CD4-positive, CD25-positive, alpha-beta regulatory T cell (primary cell): ENCODE measurements at regions not wholly inside any gene's neighbourhood (a gene's known extent, or its start where the extent isn't known, plus 50 kb on each side); places are given as distances from the start of the nearest gene placed in this dataset.

Experiments used
- ATAC-seq, 2 donors: fragments of 150-1000 bp; cut with Tn5 transposase; one replicate each; pipeline ENCODE4 v1.10.0; 2021; ENCODE audit warnings: low read depth in 2 of 2, moderate number of reproducible peaks in 2 of 2, moderate library complexity in 1 of 2
- DNase-seq, 3 donors: peaks; one replicate each; pipeline versions ENCODE4 v3.0.0 to v3.0.0-alpha.2; 2012 to 2022; ENCODE audit warnings: mixed read lengths in 1 of 3
- H3K27ac ChIP-seq: one replicate; pipeline ENCODE4 v1.7.0; 2013; ENCODE audit warnings: mild to moderate bottlenecking, low read length; ENCODE audit not compliant: insufficient read depth, poor library complexity, severe bottlenecking
- H3K27me3 ChIP-seq: one replicate; pipeline ENCODE4 v1.7.0; 2013; ENCODE audit warnings: low read length; ENCODE audit not compliant: control insufficient read depth, insufficient read depth
- H3K36me3 ChIP-seq: one replicate; pipeline ENCODE4 v1.7.0; 2013; ENCODE audit warnings: mild to moderate bottlenecking, low read length, moderate library complexity; ENCODE audit not compliant: control insufficient read depth, insufficient read depth
- H3K4me1 ChIP-seq: 2 replicates; pipeline ENCODE4 v1.7.0; 2013; ENCODE audit warnings: mild to moderate bottlenecking, low read length; ENCODE audit not compliant: insufficient read depth, control insufficient read depth, poor library complexity, severe bottlenecking
- H3K4me3 ChIP-seq: one replicate; pipeline ENCODE4 v1.7.0; 2013; ENCODE audit warnings: low read depth, mild to moderate bottlenecking, low read length, moderate library complexity
- H3K9me3 ChIP-seq, 2 experiments: 1 replicate in 1 of 2; 2 replicates in 1 of 2; pipeline ENCODE4 v1.7.0; 2013; ENCODE audit warnings: low read length in 2 of 2, mild to moderate bottlenecking in 1 of 2, moderate library complexity in 1 of 2; ENCODE audit not compliant: control insufficient read depth in 2 of 2
- H3K27ac Mint-ChIP-seq, 3 donors: one replicate each; pipeline ENCODE4 v1.8.0; 2020 to 2022; ENCODE audit warnings: mild to moderate bottlenecking in 3 of 3, mixed read lengths in 3 of 3, moderate library complexity in 2 of 3
- H3K27me3 Mint-ChIP-seq: one replicate; pipeline ENCODE4 v1.8.0; 2022; ENCODE audit warnings: mild to moderate bottlenecking, mixed read lengths
- H3K36me3 Mint-ChIP-seq: one replicate; pipeline ENCODE4 v1.8.0; 2020; ENCODE audit warnings: mixed read lengths
- H3K4me1 Mint-ChIP-seq, 4 donors: one replicate each; pipeline ENCODE4 v1.8.0; 2020 to 2022; ENCODE audit warnings: mixed read lengths in 4 of 4, mild to moderate bottlenecking in 1 of 4
- H3K4me3 Mint-ChIP-seq, 4 donors: one replicate each; pipeline ENCODE4 v1.8.0; 2020 to 2022; ENCODE audit warnings: mild to moderate bottlenecking in 4 of 4, mixed read lengths in 4 of 4, moderate library complexity in 3 of 4
- H3K9me3 Mint-ChIP-seq, 7 donors: one replicate each; pipeline ENCODE4 v1.8.0; 2020 to 2022; ENCODE audit warnings: mixed read lengths in 7 of 7, mild to moderate bottlenecking in 3 of 7, moderate library complexity in 2 of 7

DNA sequence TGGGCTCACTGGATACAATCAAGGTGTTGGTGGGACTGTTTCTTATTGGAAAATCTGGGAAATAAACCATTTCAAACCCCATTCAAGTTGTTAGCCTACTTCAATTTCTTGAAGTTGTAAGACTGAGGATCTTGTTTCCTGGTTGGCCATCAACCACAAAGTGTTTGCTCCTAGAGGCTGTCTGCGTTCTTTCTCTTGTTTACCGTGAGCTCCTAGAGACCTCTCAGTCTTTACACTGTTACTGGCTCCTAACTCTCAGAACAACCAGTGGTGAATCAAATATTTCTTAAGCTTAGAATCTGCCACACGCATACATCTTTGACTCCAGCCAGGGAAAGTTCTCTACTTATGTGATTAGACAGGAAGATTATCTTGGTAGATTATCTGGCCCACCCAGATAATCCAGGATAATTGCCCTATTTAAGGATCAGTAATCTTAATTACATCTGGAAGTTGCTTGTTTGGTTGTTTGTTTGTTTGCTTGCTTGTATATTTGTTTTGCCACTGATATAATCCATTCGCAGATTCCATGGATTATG, 798.7 kb downstream of the IPMK start:
- Histone ChIP-seq H3K9me3 (no peaks in the 10 kb centered on the region), H3K4me1 (no peaks in the 10 kb centered on the region), H3K4me3 (no peak overlapping the region), H3K27ac (no peak overlapping the region), H3K36me3 (no peaks in the 10 kb centered on the region), H3K27me3 (no peaks in the 10 kb centered on the region)
- Mint-ChIP-seq H3K9me3 (peaks cover 0 to 8% (median 1%) of the 10 kb centered on the region in 7 donors), H3K4me1 (no peaks in the 10 kb centered on the region), H3K27me3 (no peaks in the 10 kb centered on the region), H3K36me3 (no peaks in the 10 kb centered on the region), H3K4me3 (no peak overlapping the region), H3K27ac (no peak overlapping the region)
- DNase-seq = no peak
- ATAC-seq = no peak

DNA sequence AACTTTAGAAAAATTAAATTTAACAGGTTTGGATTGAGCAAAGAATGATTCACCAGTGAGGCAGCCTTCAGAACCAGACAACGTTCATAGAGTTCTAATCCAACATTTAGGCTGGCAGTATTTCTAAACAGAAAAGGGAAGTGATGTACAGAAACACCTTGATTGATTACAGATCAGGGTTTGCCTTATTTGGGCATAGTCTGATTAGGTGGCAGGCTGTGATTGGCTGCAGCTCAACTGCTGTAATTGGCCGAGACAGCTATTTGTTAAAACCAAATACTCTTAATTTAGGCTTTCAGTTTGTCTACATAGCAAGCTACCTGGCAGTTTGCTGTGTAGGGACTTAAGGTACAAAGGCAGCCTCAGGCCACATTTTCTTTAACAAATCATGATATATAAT, 802.5 kb downstream of the IPMK start:
- Mint-ChIP-seq H3K4me3 (no peak overlapping the region), H3K4me1 (no peaks in the 10 kb centered on the region), H3K36me3 (no peaks in the 10 kb centered on the region), H3K27me3 (no peaks in the 10 kb centered on the region), H3K27ac (no peak overlapping the region), H3K9me3 (peaks cover 0 to 8% (median 2%) of the 10 kb centered on the region in 7 donors)
- no peaks in the 10 kb centered on the region for H3K27me3 ChIP-seq
- DNase-seq (no peak), ATAC-seq (no peak)
- H3K4me1 ChIP-seq = no peaks in the 10 kb centered on the region
- H3K9me3 ChIP-seq = no peaks in the 10 kb centered on the region
- no peak overlapping the region for H3K4me3 ChIP-seq
- H3K36me3 ChIP-seq = no peaks in the 10 kb centered on the region
- H3K27ac ChIP-seq = no peak overlapping the region

DNA sequence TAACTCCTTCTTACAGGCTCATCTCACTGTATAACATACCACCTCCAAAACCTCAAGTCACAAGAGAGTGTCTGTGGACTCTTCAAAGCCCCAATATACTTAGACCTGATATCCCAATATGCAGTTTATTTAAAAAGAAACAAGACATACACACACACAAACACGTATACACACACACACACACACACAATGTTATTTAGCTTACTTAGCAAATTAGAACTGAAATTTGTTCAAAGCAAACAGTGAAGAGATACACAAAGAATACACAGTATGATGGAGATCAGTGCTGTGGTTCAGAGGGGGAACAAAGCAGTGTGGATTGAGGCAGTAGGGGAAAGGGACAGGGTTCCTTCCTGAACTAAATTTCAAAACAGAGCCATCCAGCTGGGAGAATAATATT, 807.2 kb downstream of the IPMK start:
- H3K4me1 Mint-ChIP-seq = no peaks in the 10 kb centered on the region
- no peaks in the 10 kb centered on the region for H3K9me3 ChIP-seq
- no peaks in the 10 kb centered on the region for H3K36me3 Mint-ChIP-seq
- no peaks in the 10 kb centered on the region for H3K27me3 ChIP-seq
- H3K36me3 ChIP-seq = no peaks in the 10 kb centered on the region
- ATAC-seq = no peak
- DNase-seq = no peak
- H3K4me1 ChIP-seq = no peaks in the 10 kb centered on the region
- no peaks in the 10 kb centered on the region for H3K27me3 Mint-ChIP-seq
- no peak overlapping the region for H3K4me3 Mint-ChIP-seq
- no peak overlapping the region for H3K4me3 ChIP-seq
- H3K27ac Mint-ChIP-seq = peak overlapping the region in 1 of 3 donors; percentile 57
- no peak overlapping the region for H3K27ac ChIP-seq
- H3K9me3 Mint-ChIP-seq = peaks cover 0 to 19% (median 4%) of the 10 kb centered on the region in 7 donors

GRCh38 chr10:57457972-57458512, 809.7 kb downstream of the IPMK start:
- ATAC-seq (no peak), DNase-seq (no peak)
- Mint-ChIP-seq H3K27me3 (no peaks in the 10 kb centered on the region), H3K27ac (no peak overlapping the region), H3K9me3 (peaks cover 0 to 23% (median 4%) of the 10 kb centered on the region in 7 donors), H3K4me3 (no peak overlapping the region), H3K36me3 (no peaks in the 10 kb centered on the region), H3K4me1 (no peaks in the 10 kb centered on the region)
- Histone ChIP-seq H3K4me1 (no peaks in the 10 kb centered on the region), H3K9me3 (peaks cover 0 to 2% of the 10 kb centered on the region in 2 experiments), H3K27ac (no peak overlapping the region), H3K27me3 (no peaks in the 10 kb centered on the region), H3K36me3 (no peaks in the 10 kb centered on the region), H3K4me3 (no peak overlapping the region)

GRCh38 chr10:57430376-57430775, 837.3 kb downstream of the IPMK start:
- no peak for DNase-seq
- no peak for ATAC-seq
- Mint-ChIP-seq H3K36me3 (no peaks in the 10 kb centered on the region), H3K4me3 (no peak overlapping the region), H3K27ac (no peak overlapping the region), H3K27me3 (no peaks in the 10 kb centered on the region), H3K4me1 (no peaks in the 10 kb centered on the region), H3K9me3 (peaks cover 0 to 6% (median 4%) of the 10 kb centered on the region in 7 donors)
- H3K9me3 ChIP-seq = peaks cover 0 to 4% of the 10 kb centered on the region in 2 experiments
- H3K27ac ChIP-seq = no peak overlapping the region
- no peaks in the 10 kb centered on the region for H3K36me3 ChIP-seq
- H3K27me3 ChIP-seq = no peaks in the 10 kb centered on the region
- no peaks in the 10 kb centered on the region for H3K4me1 ChIP-seq
- no peak overlapping the region for H3K4me3 ChIP-seq

- Mint-ChIP-seq H3K36me3 (no peaks in the 10 kb centered on the region), H3K27ac (no peak overlapping the region), H3K4me1 (no peaks in the 10 kb centered on the region), H3K9me3 (peaks cover 0 to 17% (median 4%) of the 10 kb centered on the region in 7 donors), H3K27me3 (no peaks in the 10 kb centered on the region), H3K4me3 (no peak overlapping the region)
- H3K9me3 ChIP-seq = no peaks in the 10 kb centered on the region
- ATAC-seq (no peak), DNase-seq (no peak)
- no peaks in the 10 kb centered on the region for H3K4me1 ChIP-seq
- H3K27me3 ChIP-seq = no peaks in the 10 kb centered on the region
- no peaks in the 10 kb centered on the region for H3K36me3 ChIP-seq
- H3K4me3 ChIP-seq = no peak overlapping the region
- no peak overlapping the region for H3K27ac ChIP-seq
These were observed 846.8 kb downstream of the IPMK start for GRCh38 chr10:57420881-57421280.

DNA sequence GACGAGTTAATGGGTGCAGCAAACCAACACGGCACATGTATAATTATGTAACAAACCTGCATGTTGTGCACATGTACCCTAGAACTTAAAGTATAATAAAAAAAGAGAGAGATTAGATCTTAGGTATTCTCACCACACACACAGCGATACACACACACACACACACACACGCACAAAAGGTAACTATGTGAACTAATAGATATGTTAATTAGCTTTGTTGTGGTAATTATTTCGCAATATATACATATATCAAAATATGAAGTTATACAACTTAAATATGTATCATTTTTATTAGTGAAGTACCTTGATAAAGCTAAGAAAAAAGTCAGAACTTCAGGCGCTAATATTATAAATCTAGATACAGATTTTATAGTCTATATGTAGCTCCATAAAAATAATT, 849.2 kb downstream of the IPMK start:
- peaks cover 0 to 27% (median 6%) of the 10 kb centered on the region in 7 donors for H3K9me3 Mint-ChIP-seq
- Histone ChIP-seq H3K27me3 (no peaks in the 10 kb centered on the region), H3K4me3 (no peak overlapping the region), H3K36me3 (no peaks in the 10 kb centered on the region), H3K27ac (no peak overlapping the region), H3K9me3 (no peaks in the 10 kb centered on the region), H3K4me1 (no peaks in the 10 kb centered on the region)
- no peaks in the 10 kb centered on the region for H3K27me3 Mint-ChIP-seq
- ATAC-seq = no peak
- no peak overlapping the region for H3K27ac Mint-ChIP-seq
- H3K4me3 Mint-ChIP-seq = no peak overlapping the region
- H3K4me1 Mint-ChIP-seq = no peaks in the 10 kb centered on the region
- no peak for DNase-seq
- no peaks in the 10 kb centered on the region for H3K36me3 Mint-ChIP-seq

DNA sequence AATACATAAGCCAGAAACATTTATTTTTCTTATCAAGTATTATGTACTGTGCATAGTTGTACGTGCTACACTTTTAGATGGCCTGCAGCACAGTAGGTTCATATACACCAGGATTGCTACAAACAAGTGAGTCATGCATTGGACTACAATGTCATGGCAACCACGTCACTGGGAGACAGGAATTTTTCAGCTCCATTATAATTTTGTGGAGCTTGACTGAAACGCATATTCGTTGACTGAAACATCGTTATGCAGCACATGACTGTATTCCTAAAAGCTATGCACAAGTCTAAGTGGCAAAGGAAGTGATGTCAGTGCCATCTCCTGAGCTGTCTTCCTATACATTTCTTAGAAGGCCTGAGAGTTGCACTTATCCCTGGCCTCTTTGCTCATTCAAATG, 871.8 kb downstream of the IPMK start:
- DNase-seq (no peak), ATAC-seq (no peak)
- Histone ChIP-seq H3K9me3 (no peaks in the 10 kb centered on the region), H3K36me3 (no peaks in the 10 kb centered on the region), H3K27me3 (no peaks in the 10 kb centered on the region), H3K27ac (no peak overlapping the region), H3K4me1 (no peaks in the 10 kb centered on the region), H3K4me3 (no peak overlapping the region)
- no peaks in the 10 kb centered on the region for H3K36me3 Mint-ChIP-seq
- H3K9me3 Mint-ChIP-seq = peaks cover 0 to 4% (median 2%) of the 10 kb centered on the region in 7 donors
- no peak overlapping the region for H3K27ac Mint-ChIP-seq
- H3K4me3 Mint-ChIP-seq = no peak overlapping the region
- no peaks in the 10 kb centered on the region for H3K27me3 Mint-ChIP-seq
- no peaks in the 10 kb centered on the region for H3K4me1 Mint-ChIP-seq
